ENCODE measurements at regions not wholly inside any gene's neighbourhood (a gene's known extent, or its start where the extent isn't known, plus 50 kb on each side); places are given as distances from the start of the nearest gene placed in this dataset.

DNA sequence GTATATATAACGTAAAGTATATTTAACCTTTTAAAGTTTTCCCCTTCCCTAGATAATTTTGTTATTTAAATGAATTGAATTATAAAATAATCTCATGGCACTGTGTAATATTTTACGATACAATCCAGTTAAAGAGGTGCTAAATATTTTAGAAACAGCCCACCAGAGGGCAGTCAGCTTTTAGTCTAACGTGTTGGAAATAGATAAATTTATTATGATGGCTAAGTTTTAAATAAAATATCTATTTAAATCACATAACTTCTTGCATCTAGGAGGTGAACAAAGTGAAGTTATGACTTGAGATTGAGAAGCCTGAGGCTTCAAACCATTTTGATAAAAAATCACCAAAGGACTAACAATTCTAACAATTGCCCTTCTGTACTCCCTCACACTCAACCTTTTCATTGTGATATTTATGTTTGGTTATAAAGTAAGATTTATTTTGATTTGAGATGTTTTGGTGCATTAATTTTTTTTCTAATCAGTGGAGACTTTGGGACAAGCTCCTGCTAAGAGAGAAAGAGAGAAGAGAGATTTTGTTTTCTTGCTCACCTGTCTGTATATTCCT is 171.5 kb upstream of the SP4 start:
- TF ChIP-seq CTCF (IDR thresholded peaks at IDR 0.05; ENCODE audit: borderline replicate concordance, extremely low read depth, low read length, poor library complexity, severe bottlenecking): peak; percentile 53
- no peak for TF ChIP-seq EZH2 (IDR thresholded peaks at IDR 0.05; ENCODE audit: borderline replicate concordance, low read depth, low read length, severe bottlenecking)

Measured in DND-41 (cell line).